ENCODE measurements at regions not wholly inside any gene's neighbourhood (a gene's known extent, or its start where the extent isn't known, plus 50 kb on each side); places are given as distances from the start of the nearest gene placed in this dataset.

GRCh38 chr11:87926250-87926970 lies 248.8 kb downstream of the RAB38 start:
- TF ChIP-seq POLR2A (IDR thresholded peaks at IDR 0.05; ENCODE audit: low read depth, low read length) (no peak), POU2F2 (IDR thresholded peaks at IDR 0.05; ENCODE audit: low read depth, low read length) (no peak), POLR2AphosphoS5 (IDR thresholded peaks at IDR 0.05; ENCODE audit: low read depth, low read length) (no peak), TAF1 (IDR thresholded peaks at IDR 0.05; ENCODE audit: low read depth, low read length) (no peak), SPI1 (IDR thresholded peaks at IDR 0.05; ENCODE audit: low read depth, low read length) (no peak), PAX5 (IDR thresholded peaks at IDR 0.05; ENCODE audit: insufficient read depth, low read length, severe bottlenecking) (no peak)
